HG03103 (cell line): ENCODE measurements at regions not wholly inside any gene's neighbourhood (a gene's known extent, or its start where the extent isn't known, plus 50 kb on each side); places are given as distances from the start of the nearest gene placed in this dataset.

Experiments used
- ATAC-seq: cut with Tn5 transposase; IDR thresholded peaks from one replicate; pipeline ENCODE4 v1.9.1; 2021; ENCODE audit warnings: low read depth; ENCODE audit not compliant: unreplicated experiment

GRCh38 chr15:38671675-38672254, 107.2 kb upstream of the RASGRP1 start:
- ATAC-seq: peak; percentile 43

GRCh38 chr15:38672273-38672672, 107.7 kb upstream of the RASGRP1 start:
- ATAC-seq: no peak

GRCh38 chr15:38672814-38673670, 108.4 kb upstream of the RASGRP1 start:
- ATAC-seq: no peak

- no peak for ATAC-seq
These were observed 109.8 kb upstream of the RASGRP1 start for GRCh38 chr15:38674448-38674847.

- ATAC-seq: no peak
These were observed 113.7 kb upstream of the RASGRP1 start for GRCh38 chr15:38678281-38678680.

GRCh38 chr15:38680775-38681174, 116.2 kb upstream of the RASGRP1 start:
- ATAC-seq: no peak

GRCh38 chr15:38682363-38682762, 117.7 kb upstream of the RASGRP1 start:
- ATAC-seq: no peak

GRCh38 chr15:38682861-38683260, 118.2 kb upstream of the RASGRP1 start:
- no peak for ATAC-seq

- ATAC-seq: peak; percentile 88
These were observed 119.0 kb upstream of the RASGRP1 start for GRCh38 chr15:38683382-38684242.

GRCh38 chr15:38684440-38685010, 119.9 kb upstream of the RASGRP1 start:
- ATAC-seq: no peak

GRCh38 chr15:38685686-38686339, 121.2 kb upstream of the RASGRP1 start:
- no peak for ATAC-seq

GRCh38 chr15:38687340-38687739, 122.7 kb upstream of the RASGRP1 start:
- no peak for ATAC-seq

- no peak for ATAC-seq
These were observed 123.3 kb upstream of the RASGRP1 start for GRCh38 chr15:38687775-38688495.

- ATAC-seq: no peak
These were observed 124.1 kb upstream of the RASGRP1 start for GRCh38 chr15:38688761-38689160.

GRCh38 chr15:38689522-38689921, 124.9 kb upstream of the RASGRP1 start:
- no peak for ATAC-seq

- ATAC-seq: peak; percentile 14
These were observed 125.6 kb upstream of the RASGRP1 start for GRCh38 chr15:38690216-38690615.

GRCh38 chr15:38690719-38691332, 126.2 kb upstream of the RASGRP1 start:
- ATAC-seq: peak; percentile 54

GRCh38 chr15:38691377-38691776, 126.8 kb upstream of the RASGRP1 start:
- no peak for ATAC-seq
